ENCODE measurements at regions not wholly inside any gene's neighbourhood (a gene's known extent, or its start where the extent isn't known, plus 50 kb on each side); places are given as distances from the start of the nearest gene placed in this dataset.

DNA sequence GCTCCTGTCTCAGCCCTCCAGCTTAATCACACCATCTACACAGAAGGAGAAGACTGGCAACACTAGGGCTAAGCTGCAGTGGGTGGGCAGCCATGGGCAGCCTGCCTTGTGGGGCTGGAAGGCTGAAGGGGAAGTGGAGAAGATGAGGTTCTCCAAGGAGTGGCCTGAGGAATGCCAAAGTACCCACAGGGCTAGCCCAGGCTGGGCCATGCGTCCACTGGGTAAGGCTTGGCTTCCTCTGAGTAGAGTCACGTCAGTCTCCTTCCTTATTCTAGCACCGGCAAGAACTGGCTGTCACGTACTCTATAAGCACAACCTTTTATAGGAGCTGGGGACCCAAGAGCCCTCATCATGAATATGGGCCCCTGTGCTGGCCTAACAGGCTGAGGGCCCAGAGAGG is 110.6 kb upstream of the SIRPA start:
- no peak for DNase-seq

- no peak for DNase-seq
These were observed 112.0 kb upstream of the SIRPA start for GRCh38 chr20:1783245-1783644.

- no peak for DNase-seq
These were observed 113.0 kb upstream of the SIRPA start for GRCh38 chr20:1782181-1782580.

DNA sequence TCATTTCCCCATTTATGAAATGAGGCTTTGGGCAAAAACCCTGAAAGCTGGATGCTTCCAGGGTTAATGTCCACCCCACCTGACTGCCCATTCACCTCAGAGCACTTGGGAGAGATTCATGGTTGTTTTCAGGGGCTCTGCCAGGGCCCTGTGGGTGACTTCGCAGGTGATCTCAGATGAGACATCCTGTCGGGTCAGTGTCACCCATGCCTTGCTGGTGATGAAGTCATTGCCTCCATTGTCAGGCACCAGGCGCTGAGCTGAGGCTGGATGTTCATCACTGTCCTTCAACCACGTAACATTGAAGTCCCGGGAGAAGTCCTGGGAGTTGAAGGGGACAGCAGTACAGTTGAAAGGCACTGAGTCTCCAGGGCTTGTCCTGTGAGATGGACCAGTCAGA is 115.6 kb upstream of the SIRPA start:
- no peak for DNase-seq

GRCh38 chr20:1778338-1778737 is 116.9 kb upstream of the SIRPA start:
- no peak for DNase-seq

DNA sequence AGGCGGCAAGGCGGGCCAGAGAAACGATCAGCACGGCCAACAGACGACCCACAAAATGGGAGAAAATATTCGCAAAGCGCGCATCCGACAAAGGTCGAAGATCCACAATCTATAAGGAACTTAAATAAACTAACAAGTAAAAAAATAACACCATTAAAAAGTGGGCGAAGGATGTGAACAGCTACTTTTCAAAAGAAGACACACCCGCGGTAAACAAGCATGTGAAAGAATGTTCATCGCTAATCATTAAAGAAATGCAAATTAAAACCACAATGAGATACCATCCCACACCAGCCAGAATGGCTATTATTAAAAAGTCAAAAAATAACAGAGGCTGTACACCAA is 117.8 kb upstream of the SIRPA start:
- DNase-seq, result no peak

- peak; percentile 61 for DNase-seq
These were observed 118.3 kb upstream of the SIRPA start for GRCh38 chr20:1776681-1777475.

DNA sequence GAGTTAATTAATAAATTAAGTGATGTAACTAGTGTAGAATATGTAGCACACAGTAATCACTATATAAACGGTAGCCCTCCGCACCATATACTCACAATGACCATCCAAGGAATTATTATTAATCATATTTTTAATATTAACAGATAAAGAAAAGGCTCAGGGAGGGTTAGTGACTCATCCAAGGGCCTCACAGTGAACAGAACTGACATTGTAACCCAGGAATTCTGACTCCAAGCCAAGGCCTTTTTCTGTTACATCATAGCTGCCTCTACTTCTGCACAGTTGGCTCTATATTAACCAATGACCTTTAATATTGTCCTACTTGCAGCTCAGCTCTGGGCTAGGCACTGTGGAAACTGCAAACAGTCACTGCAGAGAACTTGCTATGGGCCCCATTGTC is 117.5 kb upstream of the SIRPG start:
- no peak for DNase-seq

GRCh38 chr20:1774479-1774878 is 116.9 kb upstream of the SIRPG start:
- no peak for DNase-seq

DNA sequence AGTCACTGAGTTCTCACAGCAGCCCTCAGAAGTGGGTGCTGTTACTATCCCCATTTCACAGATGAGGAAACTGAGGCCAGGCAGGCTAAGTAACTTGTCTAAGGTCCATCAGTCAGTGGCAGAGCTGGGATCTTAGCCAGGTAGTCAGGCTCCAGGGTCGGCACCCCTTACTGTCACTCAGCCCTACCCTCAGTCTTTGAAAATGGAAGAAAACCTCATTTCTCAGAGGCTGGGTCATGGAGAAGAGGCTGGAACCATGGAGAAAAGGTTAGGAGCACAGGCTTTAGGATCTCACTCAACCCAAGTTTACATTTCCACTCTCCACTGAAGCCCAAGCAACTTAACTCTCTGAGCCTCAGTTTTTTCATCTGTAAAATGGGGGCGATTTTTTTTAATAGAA is 116.2 kb upstream of the SIRPG start:
- DNase-seq, result no peak

- no peak for DNase-seq
These were observed 111.9 kb upstream of the SIRPG start for GRCh38 chr20:1769491-1769890.

DNA sequence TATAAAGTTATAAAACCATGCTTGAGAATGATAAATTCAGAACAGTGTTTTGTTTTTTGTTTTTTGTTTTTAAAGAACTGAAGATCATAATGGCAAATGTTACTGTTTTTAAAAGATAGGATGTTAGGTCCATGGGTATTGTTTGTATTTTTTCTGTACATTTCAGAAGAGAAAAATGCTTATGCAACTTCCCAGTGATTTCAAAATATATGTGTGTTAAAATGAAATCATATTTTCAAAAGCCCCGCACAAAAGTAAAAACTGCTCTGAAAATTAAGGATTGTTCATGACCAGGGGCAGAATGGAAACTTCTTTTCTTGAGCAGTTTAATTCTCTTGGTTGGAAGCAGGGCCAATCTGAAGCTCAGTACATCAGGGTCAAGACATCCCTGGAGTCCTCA is 109.2 kb upstream of the SIRPG start:
- DNase-seq, result no peak

- peak; percentile 48 for DNase-seq
These were observed 106.8 kb upstream of the SIRPG start for GRCh38 chr20:1764136-1765033.

DNA sequence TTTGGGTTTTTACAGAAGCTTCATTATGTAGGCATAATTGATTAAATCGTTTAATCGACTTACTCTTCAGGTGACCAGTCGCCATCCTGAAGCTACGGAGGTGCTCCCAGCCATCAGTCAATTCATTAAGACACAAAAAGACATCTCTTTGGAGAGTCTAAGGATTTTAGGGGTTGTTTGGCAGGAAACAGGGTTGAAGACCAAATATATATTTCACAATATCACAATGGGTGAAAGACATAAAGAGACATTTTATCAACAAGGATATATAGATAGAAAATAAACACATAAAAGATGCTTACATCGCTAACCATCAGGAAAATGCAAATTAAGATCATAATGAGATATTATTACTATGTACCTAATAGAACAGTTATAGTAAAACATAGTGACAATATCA is 104.0 kb upstream of the SIRPG start:
- DNase-seq, result no peak

- peak; percentile 43 for DNase-seq
These were observed 103.5 kb upstream of the SIRPG start for GRCh38 chr20:1761116-1761515.

DNA sequence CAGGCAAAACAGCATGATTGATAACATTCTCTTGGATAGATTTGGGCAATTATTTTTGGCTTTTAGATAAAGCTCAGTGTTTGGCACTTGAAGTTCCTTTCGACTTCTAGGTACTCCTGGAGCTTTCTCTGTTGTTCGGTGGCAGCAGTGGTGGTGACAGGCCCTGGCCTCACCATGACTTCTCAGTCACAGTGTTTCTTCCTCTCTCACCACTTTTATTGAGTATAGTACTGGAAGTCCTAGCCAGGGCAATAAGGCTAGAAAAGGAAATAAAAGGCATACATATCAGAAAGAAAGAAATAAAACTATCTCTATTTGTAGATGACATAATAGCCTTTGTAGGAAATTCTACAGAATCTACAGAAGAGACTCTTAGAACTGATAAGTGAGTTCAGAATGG is 101.2 kb upstream of the SIRPG start:
- DNase-seq, result no peak

- DNase-seq, result no peak
These were observed 100.3 kb upstream of the SIRPG start for GRCh38 chr20:1757606-1758512.

GRCh38 chr20:1757072-1757471 is 99.5 kb upstream of the SIRPG start:
- DNase-seq, result no peak

GRCh38 chr20:1754749-1755148 is 97.2 kb upstream of the SIRPG start:
- DNase-seq, result no peak

DNA sequence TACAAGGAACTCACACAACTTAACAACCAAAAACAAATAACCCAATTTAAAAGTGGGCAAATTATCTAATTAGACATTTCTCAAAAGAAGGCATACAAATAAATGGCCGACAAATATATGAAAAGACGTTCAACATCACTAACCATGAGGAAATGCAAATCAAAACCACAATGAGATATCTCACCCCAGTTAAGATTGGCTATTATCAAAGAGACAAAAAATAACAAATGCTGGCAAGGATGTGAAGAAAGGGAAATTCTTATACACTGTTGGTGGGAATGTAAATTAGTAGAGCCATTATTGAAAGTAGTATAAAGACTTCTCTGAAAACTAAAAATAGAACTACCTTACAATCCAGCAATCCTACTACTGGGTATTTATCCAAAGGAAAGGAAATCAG is 96.7 kb upstream of the SIRPG start:
- no peak for DNase-seq

GRCh38 chr20:1752045-1752444 is 94.5 kb upstream of the SIRPG start:
- DNase-seq, result no peak

GRCh38 chr20:1748777-1749176 is 91.2 kb upstream of the SIRPG start:
- DNase-seq, result no peak

GRCh38 chr20:1747953-1748577 is 90.5 kb upstream of the SIRPG start:
- DNase-seq, result no peak
